HG03097 (cell line): ENCODE measurements at regions not wholly inside any gene's neighbourhood (a gene's known extent, or its start where the extent isn't known, plus 50 kb on each side); places are given as distances from the start of the nearest gene placed in this dataset.

ENCODE experiments used
- ATAC-seq: cut with Tn5 transposase; IDR thresholded peaks from one replicate; pipeline ENCODE4 v1.9.1; 2021; ENCODE audit not compliant: unreplicated experiment, low FRiP score

DNA sequence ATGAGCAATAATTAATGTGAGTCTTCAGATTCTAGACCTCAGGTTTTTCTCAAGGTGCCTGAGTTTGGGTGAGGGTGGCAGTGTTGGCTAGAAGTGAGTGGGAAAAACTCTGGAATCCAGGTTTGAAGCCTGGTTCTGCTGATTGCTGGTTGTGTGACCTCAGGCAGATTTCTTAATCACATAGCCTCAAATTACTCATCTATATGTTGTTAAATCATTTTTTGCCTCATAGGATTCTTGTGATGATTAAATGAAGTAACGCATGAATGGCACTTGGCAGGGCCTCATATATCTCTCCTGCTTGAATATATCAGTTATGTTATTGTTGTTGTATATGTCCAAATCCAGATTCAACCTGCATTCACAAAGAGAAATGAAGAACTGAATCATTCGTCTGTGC lies 60.5 kb downstream of the NR2F2 start:
- no peak for ATAC-seq

DNA sequence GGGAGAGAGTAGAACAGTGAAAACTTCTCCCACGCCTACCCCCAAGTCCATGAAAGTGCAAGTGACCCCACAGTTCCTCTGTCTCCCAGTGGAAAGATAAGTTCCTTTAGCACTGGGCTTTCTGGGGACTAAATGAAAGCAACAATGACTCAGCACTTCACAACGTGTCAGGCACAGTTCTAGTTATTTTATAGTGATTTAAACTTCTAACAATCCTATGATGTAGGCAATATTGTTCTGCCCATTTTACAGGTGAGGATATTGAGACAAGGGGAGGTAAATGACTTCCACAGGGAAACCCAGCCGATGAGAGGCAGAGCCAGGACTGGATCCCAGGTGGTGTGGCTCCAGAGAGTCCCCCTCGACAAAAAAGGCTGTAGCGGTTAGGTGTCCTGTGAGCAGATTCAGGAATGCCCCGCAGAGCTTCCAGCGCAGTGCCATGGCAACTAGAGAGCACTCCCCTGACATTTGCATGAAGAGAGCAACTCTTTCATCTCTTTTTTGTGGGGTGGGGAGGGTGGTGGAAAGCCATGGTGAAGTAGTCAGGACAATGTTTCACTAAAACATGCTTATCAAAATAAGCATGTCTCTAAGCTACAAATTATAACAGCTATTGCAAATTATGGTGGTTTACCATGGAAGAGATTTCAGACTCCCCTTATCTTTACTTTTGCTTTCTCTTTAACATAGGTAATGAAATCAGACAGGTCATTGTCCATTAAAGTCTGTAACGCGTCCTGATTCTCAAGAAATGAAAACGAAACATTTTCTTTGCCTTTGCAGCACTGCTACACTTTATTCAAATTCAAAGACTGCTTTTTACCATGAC lies 62.1 kb downstream of the NR2F2 start:
- ATAC-seq: no peak

DNA sequence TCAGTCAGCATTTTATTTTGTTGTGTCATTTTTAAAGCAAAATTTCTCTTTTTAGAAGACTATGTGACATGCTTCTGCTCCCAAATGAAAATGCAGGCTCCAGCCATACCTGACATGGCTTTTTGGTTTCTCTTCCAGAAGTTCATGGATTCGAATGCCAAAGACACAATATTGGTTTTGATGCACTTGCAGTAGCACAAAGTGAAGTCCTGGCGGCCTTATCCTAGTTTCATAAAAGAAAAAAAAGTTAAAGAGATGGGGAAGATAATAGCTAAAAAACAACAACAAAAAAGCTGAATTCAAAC lies 62.7 kb downstream of the NR2F2 start:
- no peak for ATAC-seq

DNA sequence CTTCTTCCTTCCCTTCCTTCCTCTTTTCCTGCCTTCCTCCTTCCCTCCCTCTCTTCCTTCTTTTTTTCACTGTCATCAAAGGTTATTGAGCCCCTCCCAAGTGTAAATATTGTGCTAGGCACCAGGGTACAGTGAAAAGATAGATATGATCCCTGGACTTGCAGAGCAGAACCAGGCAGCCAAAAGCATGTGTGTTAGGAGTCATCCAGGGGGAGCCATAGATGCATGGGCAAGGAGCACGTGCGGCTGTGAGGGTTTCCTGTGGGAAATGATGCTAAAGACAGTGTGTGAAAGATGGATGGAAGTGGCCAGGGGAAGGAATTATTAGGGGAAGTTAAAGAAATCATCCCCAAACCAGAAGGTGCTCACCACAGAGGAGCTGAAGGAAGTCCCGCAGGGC lies 65.2 kb downstream of the NR2F2 start:
- ATAC-seq: no peak

DNA sequence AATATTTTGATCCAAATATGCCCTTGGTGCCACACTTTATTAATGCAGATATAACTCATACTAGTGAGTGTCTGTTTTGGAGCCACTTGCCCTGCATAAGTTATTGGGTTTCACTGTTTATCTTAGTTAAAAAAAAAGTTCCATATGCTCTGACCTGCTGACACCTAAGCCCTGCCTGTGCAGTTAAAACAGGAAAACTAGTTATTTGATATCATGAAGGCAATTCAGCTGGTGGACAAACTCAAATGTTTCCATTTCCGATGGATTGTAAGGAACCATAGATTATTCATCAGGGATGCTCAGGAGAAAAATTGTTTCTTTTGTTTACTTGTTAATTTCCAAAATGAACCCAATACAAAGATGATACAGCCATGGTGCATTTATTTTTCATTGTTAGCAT lies 68.3 kb downstream of the NR2F2 start:
- ATAC-seq: no peak

DNA sequence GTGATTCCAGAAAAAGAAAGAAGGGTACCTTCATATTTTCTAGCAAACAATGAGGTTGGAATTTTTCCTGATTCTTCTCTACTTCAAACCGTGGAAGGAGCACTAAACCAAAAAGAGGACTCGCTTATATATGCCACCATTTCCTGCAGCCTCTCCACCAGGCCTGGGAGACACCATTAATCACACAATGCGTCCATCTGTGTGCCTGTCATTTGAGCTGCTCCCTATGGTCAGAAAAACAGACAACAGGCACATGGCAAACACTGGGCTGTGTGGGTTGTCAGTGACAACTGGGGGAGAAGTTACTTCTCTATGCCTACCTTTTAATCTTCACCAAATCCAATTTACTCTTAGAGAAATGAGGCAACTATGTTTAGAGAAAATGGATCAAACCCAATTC lies 71.9 kb downstream of the NR2F2 start:
- no peak for ATAC-seq

DNA sequence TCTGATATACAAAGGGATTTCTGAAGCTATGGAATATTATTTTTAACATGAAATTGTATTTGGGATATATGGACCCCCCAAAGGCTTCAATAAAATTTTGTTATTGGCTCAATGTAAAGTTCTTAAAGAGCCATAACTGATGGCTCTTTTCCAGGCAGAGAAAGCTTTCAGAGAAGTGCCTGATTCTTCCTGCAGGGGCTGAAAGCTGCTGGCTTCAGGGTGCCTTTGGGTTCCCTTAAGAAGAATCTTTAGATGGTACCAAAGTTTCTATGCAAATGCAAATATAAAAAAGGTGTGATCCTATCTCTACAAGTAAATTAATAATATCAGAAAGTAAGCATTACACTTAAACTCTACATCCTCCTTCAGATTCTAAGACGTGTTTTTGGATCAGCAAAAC lies 72.6 kb downstream of the NR2F2 start:
- no peak for ATAC-seq

DNA sequence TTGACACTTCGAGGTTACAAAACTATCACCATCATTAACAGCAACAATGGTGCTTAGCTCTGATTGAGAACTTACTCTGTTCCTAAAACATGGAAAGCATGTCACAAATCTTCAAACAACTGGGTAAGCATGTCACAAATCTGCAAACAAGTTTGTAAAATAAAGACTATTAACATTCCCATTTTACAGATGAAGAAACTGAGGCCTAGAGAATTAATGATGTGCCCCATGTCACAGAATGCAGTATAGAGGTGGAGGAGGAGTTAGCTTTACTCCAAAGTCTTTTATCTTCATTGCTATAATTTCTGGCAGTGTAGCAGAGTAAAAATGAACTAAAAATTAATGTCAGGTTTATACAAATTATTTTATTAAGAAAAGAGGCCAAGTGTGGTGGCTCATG lies 73.4 kb downstream of the NR2F2 start:
- no peak for ATAC-seq

DNA sequence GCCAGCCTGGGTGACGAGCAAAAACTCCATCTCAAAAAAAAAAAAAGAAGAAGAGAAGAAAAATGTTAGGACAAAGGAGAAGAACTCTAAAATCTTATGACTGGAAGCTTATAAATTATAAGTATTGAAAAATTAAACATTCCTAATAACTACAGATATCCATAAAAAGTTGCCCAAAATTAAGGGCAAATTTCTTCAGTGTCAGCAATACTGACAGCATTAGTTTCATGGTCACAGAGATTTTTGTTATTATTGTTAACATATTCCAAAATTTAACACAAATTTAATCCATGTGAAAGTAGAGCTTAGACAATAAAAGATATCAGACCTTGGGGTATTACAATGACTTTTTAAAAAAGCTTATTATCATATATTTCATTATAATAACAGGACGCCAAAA lies 74.1 kb downstream of the NR2F2 start:
- ATAC-seq: no peak

DNA sequence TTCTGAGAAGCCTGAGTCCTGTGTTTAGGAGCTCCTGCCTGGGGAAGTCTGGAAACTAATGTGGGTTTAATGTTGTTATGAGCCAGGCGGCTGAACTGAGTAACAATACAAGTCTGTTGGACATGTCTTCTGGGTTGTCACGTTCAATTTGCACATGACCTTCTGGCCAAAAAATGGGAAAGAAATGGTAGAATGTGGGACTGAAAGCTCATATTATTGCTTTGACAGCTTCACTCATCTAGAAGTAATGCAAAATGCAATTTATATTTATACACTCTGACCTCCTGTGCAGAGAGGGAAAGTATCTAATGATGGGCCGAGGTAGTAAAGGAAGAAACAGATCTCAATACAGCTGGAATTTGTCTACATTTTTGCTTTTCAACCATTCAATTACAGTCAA lies 75.8 kb downstream of the NR2F2 start:
- ATAC-seq: no peak

DNA sequence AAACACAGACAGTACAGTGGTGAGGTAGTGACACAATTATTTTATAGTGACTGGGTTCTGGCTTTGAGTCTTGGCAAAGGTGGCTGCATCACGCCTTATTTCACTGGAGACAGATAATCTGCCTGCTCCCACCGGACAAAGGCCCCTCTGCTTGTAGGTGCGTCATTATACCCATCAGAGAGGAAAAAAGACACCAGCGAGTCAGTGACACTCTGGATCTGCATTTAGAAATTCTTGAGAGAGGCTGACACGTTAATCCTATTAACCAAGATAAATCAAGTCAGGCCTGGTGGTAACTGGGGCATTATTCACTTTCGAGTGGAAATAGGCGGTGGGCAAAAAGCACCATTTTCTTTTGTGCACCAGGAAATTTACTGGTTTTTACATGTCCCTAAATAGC lies 76.2 kb downstream of the NR2F2 start:
- ATAC-seq: no peak

DNA sequence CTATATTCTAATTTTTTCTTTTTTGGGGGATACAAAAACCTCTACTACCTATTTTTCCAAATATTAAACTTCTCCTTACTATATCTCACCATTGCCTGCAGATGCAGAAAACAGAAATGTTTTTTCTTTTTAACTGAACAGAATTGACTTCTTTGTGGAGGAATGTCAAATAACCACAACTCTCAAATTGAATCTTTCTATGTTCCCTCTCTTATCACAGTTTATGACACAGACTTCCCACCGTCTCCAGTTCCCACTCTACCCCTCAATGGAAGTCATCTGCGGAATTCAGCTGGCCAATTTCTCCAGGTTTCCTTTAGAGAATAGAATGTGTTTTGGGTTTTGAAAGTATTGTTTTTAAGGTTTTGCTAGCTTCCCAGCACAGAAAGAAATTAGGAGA lies 77.0 kb downstream of the NR2F2 start:
- no peak for ATAC-seq

DNA sequence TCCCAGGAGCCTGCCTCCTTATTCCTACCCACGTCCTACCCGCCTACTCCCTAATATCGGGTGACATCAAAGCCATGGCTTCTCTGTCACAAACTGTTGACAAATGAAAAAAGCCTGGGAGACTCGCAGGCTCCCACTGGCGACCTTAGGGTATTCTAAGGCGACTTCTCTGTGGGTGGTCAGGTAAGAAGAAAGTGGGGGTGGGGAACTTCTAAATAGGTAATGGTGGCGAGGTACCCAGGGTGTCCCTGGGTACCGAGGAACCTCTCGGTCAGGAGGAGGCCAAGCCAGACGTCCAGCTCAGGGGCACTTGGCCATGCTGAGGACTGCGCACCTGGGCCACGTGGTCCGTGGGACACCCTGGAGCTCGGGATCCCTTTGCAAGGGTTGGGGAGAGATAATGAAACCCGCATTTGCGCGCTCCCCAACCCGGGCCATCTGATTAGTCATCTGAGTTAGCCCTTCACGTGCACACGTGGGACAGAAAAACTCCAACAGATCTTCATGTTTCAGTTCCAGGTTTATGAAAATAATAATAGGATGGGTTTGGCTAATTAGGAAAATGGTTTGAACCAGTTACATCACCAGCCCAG lies 78.2 kb downstream of the NR2F2 start:
- ATAC-seq: no peak

DNA sequence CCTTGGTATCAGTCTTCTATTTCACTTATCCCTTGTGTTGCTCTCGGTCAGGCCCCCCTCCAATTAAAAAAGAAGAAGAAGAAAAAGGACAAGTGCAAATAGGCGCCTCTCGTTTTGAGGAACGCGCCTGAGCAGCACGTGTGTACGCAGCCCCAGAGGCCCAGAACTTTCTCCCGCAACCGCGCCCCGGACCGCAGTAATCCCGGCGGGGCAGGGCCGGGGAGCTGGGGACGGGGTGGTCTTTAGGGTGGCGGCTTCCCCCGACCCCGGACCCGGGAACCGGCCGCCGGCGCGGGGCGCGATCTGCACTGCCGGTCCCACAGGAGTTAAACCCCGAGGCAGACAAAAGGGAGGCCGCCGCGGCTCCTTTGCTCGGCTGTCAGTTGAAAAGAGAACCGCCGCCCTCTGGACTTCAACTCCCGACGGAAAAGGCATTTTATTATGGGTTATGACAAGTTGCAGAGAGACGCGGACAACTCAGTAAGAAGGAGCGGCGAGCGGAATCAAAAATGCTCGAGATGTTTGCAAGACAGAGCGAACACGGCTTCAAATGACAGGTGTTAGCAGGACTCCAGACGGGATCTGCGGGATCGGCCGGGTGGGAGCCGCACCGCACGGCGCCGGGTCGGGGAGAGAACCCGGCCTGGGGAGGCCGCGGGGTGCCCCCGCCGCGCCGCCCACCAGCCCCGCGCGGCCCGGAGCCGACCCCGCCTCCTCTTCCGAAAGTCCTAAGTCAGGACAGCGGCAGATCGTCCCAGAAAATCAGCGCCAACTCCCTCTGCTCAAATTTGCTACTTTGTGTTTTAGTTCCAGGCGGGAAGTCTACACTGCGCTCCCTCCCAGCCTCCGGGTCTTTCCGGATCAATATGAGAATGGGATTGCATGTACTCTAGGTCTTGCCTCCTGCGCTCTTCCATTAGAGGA lies 79.0 kb downstream of the NR2F2 start:
- ATAC-seq: no peak

DNA sequence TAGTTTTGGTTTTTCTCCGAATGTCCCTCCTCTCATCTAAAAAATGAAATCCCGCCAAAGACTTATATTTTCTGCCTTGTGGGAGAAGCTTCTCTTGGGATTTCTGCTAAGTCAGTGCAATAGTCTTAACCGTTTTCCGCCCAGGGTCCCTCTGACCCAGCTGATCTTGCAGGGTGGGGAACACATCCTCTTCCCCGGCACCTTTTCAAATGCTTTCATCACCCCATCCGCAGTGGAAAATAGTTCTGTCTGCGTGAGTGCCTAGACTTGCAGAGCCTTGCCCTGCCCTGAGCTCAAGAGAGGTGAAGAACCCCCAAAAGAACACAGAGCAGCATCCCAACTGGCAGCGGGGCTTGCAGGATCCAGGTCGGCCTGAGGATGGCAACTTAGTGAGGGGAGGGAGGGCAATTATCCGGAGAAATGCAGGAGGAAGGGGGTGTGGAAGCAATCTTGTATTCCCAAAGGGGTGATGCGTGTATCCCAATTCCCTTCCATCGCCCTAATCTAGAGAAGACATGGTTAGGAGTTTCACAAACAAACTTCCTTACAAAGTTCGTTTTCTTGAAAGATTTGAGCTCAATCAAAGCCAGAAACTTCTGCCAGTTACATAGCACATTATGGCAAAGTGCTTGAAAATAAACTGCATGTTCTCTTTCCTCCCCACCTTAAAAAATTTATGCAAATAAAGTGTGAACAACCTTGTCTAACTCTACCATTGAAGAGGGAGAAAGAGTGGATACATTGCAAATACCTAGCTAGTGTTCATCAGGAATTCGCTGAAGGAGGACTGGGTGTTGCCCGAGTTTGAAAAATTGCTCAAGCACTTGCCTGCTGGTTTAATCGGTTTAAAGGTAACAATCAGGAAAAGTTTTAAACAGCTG lies 79.9 kb downstream of the NR2F2 start:
- ATAC-seq: no peak

DNA sequence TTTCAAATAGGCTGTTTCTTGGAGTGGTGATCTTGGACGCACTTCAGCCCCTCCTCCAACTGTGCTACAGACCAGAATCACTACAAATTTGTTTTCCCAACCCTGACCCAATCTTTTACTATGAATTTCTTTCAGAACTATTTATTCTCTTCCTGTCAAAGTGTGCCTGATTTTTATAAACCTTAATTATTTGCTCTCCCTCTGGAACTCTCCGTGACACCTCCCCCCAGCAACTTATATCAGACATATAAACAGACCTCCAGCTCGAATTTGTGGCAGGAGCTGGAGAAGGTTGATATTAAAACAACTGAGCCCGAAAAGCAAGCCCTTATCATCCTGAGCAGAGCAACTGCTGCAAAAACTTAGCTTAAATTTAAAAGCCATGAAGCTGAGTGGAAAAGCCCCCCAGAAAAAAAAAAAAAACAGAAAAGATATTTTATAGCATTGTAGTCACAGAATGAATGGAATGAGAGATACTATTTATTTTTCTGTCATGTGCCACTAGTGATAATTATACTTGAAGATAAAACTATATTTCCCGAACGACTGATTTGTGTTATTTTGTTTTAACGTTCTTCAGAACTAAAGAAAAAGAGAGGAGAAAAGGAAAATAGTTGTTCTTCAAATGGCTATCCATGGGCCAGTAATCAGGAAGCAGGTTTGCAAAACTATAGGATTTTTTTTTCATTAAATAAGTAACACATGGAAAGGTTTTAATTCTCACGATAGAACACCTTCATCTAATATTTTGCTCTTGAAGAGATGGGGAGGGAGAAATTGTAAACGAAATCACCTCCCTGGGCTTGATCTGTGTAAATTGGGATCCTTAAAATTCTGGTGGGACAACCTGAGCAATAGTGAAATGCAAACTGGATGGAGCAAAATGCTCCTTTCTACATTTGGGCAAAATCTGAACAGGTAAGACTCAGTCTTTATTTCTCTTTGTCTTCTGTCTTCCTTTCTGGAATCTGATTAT lies 80.8 kb downstream of the NR2F2 start:
- no peak for ATAC-seq

DNA sequence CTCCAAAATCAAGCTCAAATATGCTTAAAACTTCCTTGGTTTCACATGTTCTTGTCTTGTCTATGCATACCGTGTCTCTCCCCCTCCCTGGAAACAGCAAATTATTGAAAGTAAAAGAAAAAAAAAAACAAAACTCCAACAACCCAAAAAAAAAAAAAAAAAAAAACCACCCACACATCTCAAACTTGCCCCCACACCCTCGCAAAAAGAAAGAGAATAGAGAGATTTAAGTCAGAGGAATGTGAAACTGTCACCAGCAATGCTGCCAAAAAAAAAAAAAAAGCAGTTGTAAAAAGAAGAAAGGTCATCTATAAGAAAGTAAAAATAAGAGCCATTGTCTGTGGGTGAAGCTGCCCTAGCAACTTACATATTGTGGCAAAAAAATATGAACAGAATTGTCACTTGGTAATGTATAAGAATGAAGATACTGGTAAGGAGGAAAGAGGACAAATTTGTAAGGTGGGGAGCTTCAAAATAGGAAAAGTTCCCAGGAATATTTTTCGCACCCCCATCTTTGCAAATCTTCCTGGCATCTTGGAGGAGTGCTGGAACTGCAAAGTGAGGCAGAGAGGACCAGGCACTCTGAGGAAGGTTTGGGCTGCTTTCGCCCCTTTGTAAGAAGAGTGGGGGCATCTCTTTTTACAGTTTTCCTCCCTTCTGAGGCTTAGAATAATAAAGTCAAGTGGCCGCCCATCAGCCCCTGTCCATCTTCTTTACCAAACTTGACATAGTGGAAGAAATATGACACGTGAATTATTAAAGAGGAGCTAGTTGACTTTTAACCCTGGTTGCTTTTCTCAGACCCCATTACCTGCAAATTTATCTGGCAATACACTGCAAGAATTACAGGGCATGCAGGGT lies 81.8 kb downstream of the NR2F2 start:
- ATAC-seq: no peak

DNA sequence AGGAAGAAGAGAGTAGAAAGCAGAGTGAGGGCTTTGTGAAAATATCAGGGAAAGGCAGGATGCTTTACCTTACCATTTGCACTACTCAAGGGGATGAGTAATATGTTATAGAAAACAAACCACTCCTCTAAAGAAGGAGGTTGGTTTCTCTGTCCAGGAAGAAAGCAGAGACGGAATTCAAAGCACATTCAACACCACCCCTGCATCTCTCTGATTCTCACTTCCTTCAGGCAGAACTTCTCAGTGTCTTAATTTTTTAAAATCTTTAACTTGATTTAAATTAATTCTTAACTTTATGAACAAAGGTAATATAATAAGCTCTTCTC lies 82.4 kb downstream of the NR2F2 start:
- ATAC-seq: no peak

DNA sequence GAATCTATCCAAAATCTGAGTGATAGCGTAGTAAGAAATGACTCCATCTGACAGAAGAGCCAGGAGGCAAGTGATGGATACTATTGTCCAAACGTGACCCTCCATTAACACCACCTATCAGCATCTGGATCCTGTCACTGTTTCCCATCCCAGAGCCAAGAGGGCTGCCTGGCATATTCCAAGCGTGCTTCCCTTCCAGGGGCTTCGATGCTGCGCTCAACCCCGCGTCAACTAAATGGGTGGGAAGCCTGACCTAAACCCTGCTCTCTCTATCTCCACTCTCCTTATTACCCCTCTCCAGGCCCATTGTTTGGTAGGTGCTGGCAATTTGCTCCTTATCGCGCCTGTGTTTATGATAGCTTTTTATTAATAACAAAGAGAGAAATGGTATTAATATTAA lies 83.2 kb downstream of the NR2F2 start:
- no peak for ATAC-seq
